ENCODE measurements at regions not wholly inside any gene's neighbourhood (a gene's known extent, or its start where the extent isn't known, plus 50 kb on each side); places are given as distances from the start of the nearest gene placed in this dataset.

- ChIA-PET CTCF (interaction anchor here (0.6 kb wide), 1 partner anchor 179 kb away, joined by 4 read pairs; no protein-coding TSS in a partner anchor), POLR2A (ENCODE audit: low non-redundant PET) (no interaction called here)
- no peak for TF ChIP-seq CTCF (conservative IDR thresholded peaks at IDR 0.05; ENCODE audit: low read depth)
- no peak for DNase-seq (ENCODE audit: low spot score)
- no peak overlapping the region for H3K27ac ChIP-seq
Measured at GRCh38 chr3:164879201-164879600, 199.1 kb downstream of the SI start.

GRCh38 chr3:164864454-164864853 lies 213.8 kb downstream of the SI start:
- CTCF ChIA-PET = no interaction called here
- no peak for TF ChIP-seq CTCF (conservative IDR thresholded peaks at IDR 0.05; ENCODE audit: low read depth)
- H3K27ac ChIP-seq = no peak overlapping the region
- no peak for DNase-seq (ENCODE audit: low spot score)
- POLR2A ChIA-PET (ENCODE audit: low non-redundant PET) = no interaction called here

GRCh38 chr3:164852866-164853265 lies 225.4 kb downstream of the SI start:
- H3K27ac ChIP-seq = no peak overlapping the region
- POLR2A ChIA-PET (ENCODE audit: low non-redundant PET) = no interaction called here
- CTCF ChIA-PET = interaction anchor here (0.5 kb wide), 1 partner anchor 1579 kb away, joined by 3 read pairs; no protein-coding TSS in a partner anchor
- no peak for DNase-seq (ENCODE audit: low spot score)
- TF ChIP-seq CTCF (conservative IDR thresholded peaks at IDR 0.05; ENCODE audit: low read depth) = no peak

- no peak for DNase-seq (ENCODE audit: low spot score)
- H3K27ac ChIP-seq = no peak overlapping the region
- no peak for TF ChIP-seq CTCF (conservative IDR thresholded peaks at IDR 0.05; ENCODE audit: low read depth)
- CTCF ChIA-PET = interaction anchor here (0.6 kb wide), 1 partner anchor 1043 kb away, joined by 3 read pairs; no protein-coding TSS in a partner anchor
- POLR2A ChIA-PET (ENCODE audit: low non-redundant PET) = no interaction called here
Measured at GRCh38 chr3:164851905-164852304, 226.4 kb downstream of the SI start.

GRCh38 chr3:164851204-164851603 lies 227.1 kb downstream of the SI start:
- DNase-seq (ENCODE audit: low spot score) = no peak
- H3K27ac ChIP-seq = no peak overlapping the region
- TF ChIP-seq CTCF (conservative IDR thresholded peaks at IDR 0.05; ENCODE audit: low read depth) = no peak
- CTCF ChIA-PET = interaction anchor here (0.6 kb wide), 1 partner anchor 438 kb away, joined by 3 read pairs; no protein-coding TSS in a partner anchor
- POLR2A ChIA-PET (ENCODE audit: low non-redundant PET) = no interaction called here

- no peak overlapping the region for H3K27ac ChIP-seq
- ChIA-PET CTCF (no interaction called here), POLR2A (ENCODE audit: low non-redundant PET) (no interaction called here)
- no peak for DNase-seq (ENCODE audit: low spot score)
- TF ChIP-seq CTCF (conservative IDR thresholded peaks at IDR 0.05; ENCODE audit: low read depth) = no peak
Measured at GRCh38 chr3:164848923-164849322, 229.4 kb downstream of the SI start.

- no peak overlapping the region for H3K27ac ChIP-seq
- CTCF ChIA-PET = interaction anchor here (0.7 to 1.0 kb wide), 2 partner anchors 12 to 62 kb away, joined by 4 read pairs; no protein-coding TSS in a partner anchor
- POLR2A ChIA-PET (ENCODE audit: low non-redundant PET) = no interaction called here
- TF ChIP-seq CTCF (conservative IDR thresholded peaks at IDR 0.05; ENCODE audit: low read depth) = no peak
- DNase-seq (ENCODE audit: low spot score) = no peak
Measured at GRCh38 chr3:164845739-164846138, 232.6 kb downstream of the SI start.
